MM.1S (cell line): ENCODE measurements at regions not wholly inside any gene's neighbourhood (a gene's known extent, or its start where the extent isn't known, plus 50 kb on each side); places are given as distances from the start of the nearest gene placed in this dataset.

Source experiments
- EZH2 ChIP-seq: fragments of 300-600 bp; sonication (generic); optimal IDR thresholded peaks from 2 replicates; pipeline ENCODE3; 2017; ENCODE audit warnings: low read depth, mild to moderate bottlenecking, antibody characterized with exemption, low read length, mixed read lengths
- TF ChIP-seq, protein P1 (sequence below): fragments of 300-600 bp; sonication (generic); IDR thresholded peaks from 2 replicates; pipeline ENCODE4 v1.5.1; 2016; ENCODE audit warnings: antibody characterized with exemption, low read length, mixed read lengths

DNA sequence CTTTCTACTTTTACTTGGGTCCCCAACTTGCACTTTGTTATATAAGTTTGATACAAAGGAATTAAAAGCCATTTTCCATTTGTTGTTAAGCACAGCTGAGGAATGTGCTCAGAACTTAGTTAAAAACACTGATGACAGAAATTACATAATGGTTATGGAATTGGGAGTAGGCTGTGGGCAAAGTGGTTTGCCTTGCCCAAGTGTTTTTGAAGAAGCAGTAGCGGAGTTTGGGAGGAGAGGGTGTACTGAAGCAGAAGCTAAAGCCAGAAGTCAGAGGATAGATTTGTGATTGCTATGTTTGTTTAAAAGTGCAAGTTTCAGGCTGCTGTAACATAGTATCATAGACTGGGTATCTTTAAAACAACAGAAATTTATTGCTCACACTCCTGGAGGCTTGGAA is 391.8 kb downstream of the DUSP10 start:
- no peak for TF ChIP-seq EZH2
- TF ChIP-seq, protein P1, sequence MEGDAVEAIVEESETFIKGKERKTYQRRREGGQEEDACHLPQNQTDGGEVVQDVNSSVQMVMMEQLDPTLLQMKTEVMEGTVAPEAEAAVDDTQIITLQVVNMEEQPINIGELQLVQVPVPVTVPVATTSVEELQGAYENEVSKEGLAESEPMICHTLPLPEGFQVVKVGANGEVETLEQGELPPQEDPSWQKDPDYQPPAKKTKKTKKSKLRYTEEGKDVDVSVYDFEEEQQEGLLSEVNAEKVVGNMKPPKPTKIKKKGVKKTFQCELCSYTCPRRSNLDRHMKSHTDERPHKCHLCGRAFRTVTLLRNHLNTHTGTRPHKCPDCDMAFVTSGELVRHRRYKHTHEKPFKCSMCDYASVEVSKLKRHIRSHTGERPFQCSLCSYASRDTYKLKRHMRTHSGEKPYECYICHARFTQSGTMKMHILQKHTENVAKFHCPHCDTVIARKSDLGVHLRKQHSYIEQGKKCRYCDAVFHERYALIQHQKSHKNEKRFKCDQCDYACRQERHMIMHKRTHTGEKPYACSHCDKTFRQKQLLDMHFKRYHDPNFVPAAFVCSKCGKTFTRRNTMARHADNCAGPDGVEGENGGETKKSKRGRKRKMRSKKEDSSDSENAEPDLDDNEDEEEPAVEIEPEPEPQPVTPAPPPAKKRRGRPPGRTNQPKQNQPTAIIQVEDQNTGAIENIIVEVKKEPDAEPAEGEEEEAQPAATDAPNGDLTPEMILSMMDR, result no peak
